Caco-2 (cell line): ENCODE measurements at regions not wholly inside any gene's neighbourhood (a gene's known extent, or its start where the extent isn't known, plus 50 kb on each side); places are given as distances from the start of the nearest gene placed in this dataset.

Experiments
- BruUV-seq: library from RNA; stranded (reverse); fragments of 400-500 nt; replicated peaks from 2 replicates; lab custom pipeline; 2021; lab: Mats Ljungman, UMichigan
- CTCF ChIA-PET: fragments of 300-600 bp; sonication (Branson Sonifier 250); formaldehyde crosslinking; loops from one replicate; lab custom pipeline; 2022; ENCODE audit warnings: antibody characterized with exemption; lab: Charles Lee
- POLR2A ChIA-PET: fragments of 300-600 bp; sonication (Branson Sonifier 250); formaldehyde crosslinking; loops from one replicate; lab custom pipeline; 2022; ENCODE audit warnings: antibody characterized with exemption; lab: Charles Lee
- DNase-seq, 2 experiments: peaks; one replicate each; pipeline versions ENCODE4 v3.0.0 to v3.0.0-alpha.2; 2020 to 2022
- H3K27me3 ChIP-seq: replicated peaks from 2 replicates; pipeline ENCODE4 v1.6.0; 2011; ENCODE audit warnings: low read length; ENCODE audit not compliant: control insufficient read depth, insufficient read depth
- H3K36me3 ChIP-seq: 2 replicates; pipeline ENCODE4 v1.5.1; 2011; ENCODE audit warnings: low read length; ENCODE audit not compliant: control insufficient read depth, insufficient read depth
- H3K4me1 ChIP-seq: fragments of 250-450 bp; sonication (Bioruptor Pico); 2 replicates; pipeline ENCODE4 v1.5.1; 2020; ENCODE audit warnings: mild to moderate bottlenecking
- H3K4me3 ChIP-seq: 2 replicates; pipeline ENCODE4 v1.5.1; 2011; ENCODE audit warnings: low read depth, mild to moderate bottlenecking, control low read depth, low read length
- H3K9me3 ChIP-seq: fragments of 250-450 bp; sonication (Bioruptor Pico); 2 replicates; pipeline ENCODE4 v1.5.1; 2020; ENCODE audit warnings: mild to moderate bottlenecking, moderate library complexity
- H3K27ac Mint-ChIP-seq: one replicate; pipeline ENCODE4 v1.8.0; 2022; ENCODE audit warnings: mixed read lengths; ENCODE audit not compliant: unreplicated experiment
- H3K27me3 Mint-ChIP-seq: one replicate; pipeline ENCODE4 v1.8.0; 2022; ENCODE audit warnings: mixed read lengths; ENCODE audit not compliant: insufficient read depth, unreplicated experiment
- H3K36me3 Mint-ChIP-seq: one replicate; pipeline ENCODE4 v1.8.0; 2022; ENCODE audit warnings: mild to moderate bottlenecking, mixed read lengths; ENCODE audit not compliant: insufficient read depth, unreplicated experiment
- H3K4me1 Mint-ChIP-seq: one replicate; pipeline ENCODE4 v1.8.0; 2022; ENCODE audit warnings: low read depth, mixed read lengths; ENCODE audit not compliant: unreplicated experiment
- H3K4me3 Mint-ChIP-seq: one replicate; pipeline ENCODE4 v1.8.0; 2022; ENCODE audit warnings: mild to moderate bottlenecking, moderate library complexity, mixed read lengths; ENCODE audit not compliant: unreplicated experiment
- H3K9me3 Mint-ChIP-seq: one replicate; pipeline ENCODE4 v1.8.0; 2022; ENCODE audit warnings: mixed read lengths; ENCODE audit not compliant: unreplicated experiment
- CTCF ChIP-seq, 2 experiments: fragments of 200-600 bp in 1 of 2; IDR thresholded peaks; 1 replicate in 1 of 2; 2 replicates in 1 of 2; pipeline versions ENCODE4 v1.5.1 to v1.8.0; 2011 to 2022; ENCODE audit warnings: antibody characterized with exemption in 1 of 2, control low read depth in 1 of 2, inconsistent platforms in 1 of 2, low read depth in 1 of 2, low read length in 1 of 2, mild to moderate bottlenecking in 1 of 2, moderate library complexity in 1 of 2; ENCODE audit not compliant: insufficient read depth in 1 of 2, severe bottlenecking in 1 of 2, unreplicated experiment in 1 of 2
- intact Hi-C: fragments of 100-400 bp; cut with micrococcal nuclease; formaldehyde crosslinking; loops from one replicate; pipeline ENCODE4 v1.10.0; 2022; ENCODE audit not compliant: unreplicated experiment

GRCh38 chr10:130766071-130766470 is 545.5 kb downstream of the TCERG1L start:
- no peak for DNase-seq
- no peak for TF ChIP-seq CTCF (IDR thresholded peaks at IDR 0.05; ENCODE audit: insufficient read depth in 1 of 2, low read depth in 1 of 2, low read length in 1 of 2, severe bottlenecking in 1 of 2, unreplicated experiment in 1 of 2)
- no peaks in the 10 kb centered on the region for H3K27me3 Mint-ChIP-seq
- no peak overlapping the region for H3K27ac Mint-ChIP-seq
- H3K4me3 ChIP-seq = no peak overlapping the region
- CTCF ChIA-PET = no interaction called here
- no peaks in the 10 kb centered on the region for H3K27me3 ChIP-seq
- H3K4me1 Mint-ChIP-seq = no peaks in the 10 kb centered on the region
- no peaks in the 10 kb centered on the region for H3K36me3 Mint-ChIP-seq
- peaks cover 20% of the 10 kb centered on the region for H3K9me3 Mint-ChIP-seq
- no TSS peak for BruUV-seq
- intact Hi-C loops = no loop called here
- H3K9me3 ChIP-seq = peaks cover 4% of the 10 kb centered on the region; the same call in 1 of the 2 replicates
- no peak overlapping the region for H3K4me3 Mint-ChIP-seq
- no peaks in the 10 kb centered on the region for H3K36me3 ChIP-seq
- POLR2A ChIA-PET = no interaction called here
- no peaks in the 10 kb centered on the region for H3K4me1 ChIP-seq

GRCh38 chr10:130767116-130767730 is 544.3 kb downstream of the TCERG1L start:
- H3K36me3 Mint-ChIP-seq = no peaks in the 10 kb centered on the region
- POLR2A ChIA-PET = no interaction called here
- Histone ChIP-seq H3K9me3 (peaks cover 4% of the 10 kb centered on the region; the same call in 1 of the 2 replicates), H3K4me1 (no peaks in the 10 kb centered on the region), H3K27me3 (no peaks in the 10 kb centered on the region), H3K36me3 (no peaks in the 10 kb centered on the region), H3K4me3 (no peak overlapping the region)
- CTCF ChIA-PET = no interaction called here
- DNase-seq = no peak
- H3K27ac Mint-ChIP-seq = no peak overlapping the region
- no TSS peak for BruUV-seq
- H3K27me3 Mint-ChIP-seq = no peaks in the 10 kb centered on the region
- H3K9me3 Mint-ChIP-seq = peaks cover 20% of the 10 kb centered on the region
- H3K4me1 Mint-ChIP-seq = no peaks in the 10 kb centered on the region
- no peak overlapping the region for H3K4me3 Mint-ChIP-seq
- intact Hi-C loops = no loop called here
- no peak for TF ChIP-seq CTCF (IDR thresholded peaks at IDR 0.05; ENCODE audit: insufficient read depth in 1 of 2, low read depth in 1 of 2, low read length in 1 of 2, severe bottlenecking in 1 of 2, unreplicated experiment in 1 of 2)

DNA sequence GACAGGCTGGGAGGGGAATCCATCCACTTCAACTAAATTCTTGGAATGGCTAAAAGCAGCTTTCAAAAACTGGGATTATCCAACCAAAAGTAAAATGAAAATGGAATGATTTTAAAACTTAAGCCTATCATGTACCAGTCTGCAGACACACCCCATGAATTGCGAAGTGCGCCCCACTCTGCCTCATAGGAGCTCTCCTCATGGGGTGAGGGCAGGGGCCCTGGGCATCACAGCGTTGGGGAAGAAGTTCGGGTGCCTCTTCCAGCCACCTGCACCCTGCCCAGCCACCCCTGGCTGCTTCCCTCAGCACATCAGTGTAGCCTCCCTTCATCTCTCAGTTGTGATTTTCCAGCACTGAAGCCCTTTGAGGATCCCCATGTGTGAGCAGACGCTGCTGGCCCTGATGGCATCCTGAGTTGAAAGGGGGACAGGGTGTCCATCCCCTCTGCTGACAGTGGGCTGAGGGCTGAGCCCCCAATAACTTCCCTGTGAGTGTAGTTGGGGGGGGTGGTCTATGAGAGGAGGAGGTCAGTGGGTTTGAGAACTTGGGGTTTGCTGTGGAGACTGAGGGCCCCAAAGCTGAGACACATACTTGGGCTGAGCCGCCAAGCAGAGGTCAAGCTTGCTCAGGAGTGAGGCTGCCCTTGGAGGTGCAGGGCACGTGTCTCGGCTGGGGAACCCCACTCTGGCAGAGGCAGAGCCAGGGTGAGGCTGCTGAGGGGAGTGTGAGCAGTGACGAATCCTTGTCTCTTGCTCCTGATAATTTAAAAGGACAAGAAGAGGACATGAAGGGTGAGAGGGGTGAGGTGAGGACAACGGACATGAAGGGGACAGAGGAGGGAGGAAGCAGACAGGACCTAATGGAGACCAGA is 542.1 kb downstream of the TCERG1L start:
- ChIA-PET POLR2A (no interaction called here), CTCF (no interaction called here)
- Histone ChIP-seq H3K27me3 (no peaks in the 10 kb centered on the region), H3K4me1 (no peaks in the 10 kb centered on the region), H3K4me3 (no peak overlapping the region), H3K9me3 (peaks cover 4% of the 10 kb centered on the region; the same call in 1 of the 2 replicates), H3K36me3 (no peaks in the 10 kb centered on the region)
- Mint-ChIP-seq H3K4me1 (no peaks in the 10 kb centered on the region), H3K36me3 (no peaks in the 10 kb centered on the region), H3K27ac (no peak overlapping the region), H3K27me3 (no peaks in the 10 kb centered on the region), H3K4me3 (no peak overlapping the region), H3K9me3 (peaks cover 20% of the 10 kb centered on the region)
- DNase-seq = no peak
- no peak for TF ChIP-seq CTCF (IDR thresholded peaks at IDR 0.05; ENCODE audit: insufficient read depth in 1 of 2, low read depth in 1 of 2, low read length in 1 of 2, severe bottlenecking in 1 of 2, unreplicated experiment in 1 of 2)
- no TSS peak for BruUV-seq
- intact Hi-C loops = no loop called here
